ENCODE measurements at regions not wholly inside any gene's neighbourhood (a gene's known extent, or its start where the extent isn't known, plus 50 kb on each side); places are given as distances from the start of the nearest gene placed in this dataset.
"Not testable (repeated sequence)": the region's sequence is repeated elsewhere in the genome, so short reads cannot be mapped to it uniquely, and the experiment has no call there.

DNA sequence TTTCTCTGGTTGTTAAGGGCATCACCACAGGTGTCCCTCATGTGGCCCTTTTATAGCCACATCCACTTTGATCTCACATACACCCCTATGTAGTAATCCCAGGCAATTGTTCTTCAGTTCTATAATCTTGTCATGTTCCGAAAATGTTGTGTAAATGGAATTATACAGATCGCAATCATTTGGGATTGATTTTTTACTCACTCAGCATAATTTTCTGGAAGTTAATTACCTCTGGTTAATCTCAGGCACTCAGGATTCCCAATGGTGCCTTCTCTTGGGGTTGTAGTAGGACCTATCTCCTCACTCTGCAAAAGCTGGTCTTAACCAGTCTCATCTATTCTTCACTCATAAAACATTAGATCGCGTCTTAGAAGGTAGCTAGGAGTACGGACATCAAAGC is 1549.6 kb upstream of the DDX18 start:
- intact Hi-C loops (cut with DNase I, micrococcal nuclease), result no loop called here
- DNase-seq (no peak), ATAC-seq (no peak)

DNA sequence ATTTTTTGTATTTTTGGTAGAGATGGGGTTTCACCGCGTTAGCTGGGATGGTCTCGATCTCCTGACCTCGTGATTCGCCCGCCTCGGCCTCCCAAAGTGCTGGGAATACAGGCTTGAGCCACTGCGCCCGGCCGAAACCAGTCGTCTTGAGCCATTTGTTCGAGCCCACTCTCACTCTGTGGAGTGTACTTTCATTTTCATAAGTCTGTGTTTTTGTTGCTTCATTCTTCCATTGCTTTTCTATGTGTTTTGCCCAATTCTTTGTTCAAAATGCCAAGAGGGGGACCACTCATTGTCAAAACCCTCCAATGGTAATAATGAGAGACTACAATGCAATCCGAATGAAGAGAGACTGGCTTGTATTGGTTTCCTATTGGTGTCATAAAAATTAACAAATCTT is 1545.5 kb upstream of the DDX18 start:
- intact Hi-C loops (cut with DNase I, micrococcal nuclease), result no loop called here
- no peak for DNase-seq
- no peak for ATAC-seq

GRCh38 chr2:116304328-116304727 is 1510.2 kb upstream of the DDX18 start:
- ATAC-seq, result no peak
- intact Hi-C loops (cut with DNase I, micrococcal nuclease), result no loop called here
- no peak for DNase-seq

GRCh38 chr2:116317111-116317510 is 1497.4 kb upstream of the DDX18 start:
- no peak for DNase-seq
- no peak for ATAC-seq
- intact Hi-C loops (cut with DNase I, micrococcal nuclease), result no loop called here

DNA sequence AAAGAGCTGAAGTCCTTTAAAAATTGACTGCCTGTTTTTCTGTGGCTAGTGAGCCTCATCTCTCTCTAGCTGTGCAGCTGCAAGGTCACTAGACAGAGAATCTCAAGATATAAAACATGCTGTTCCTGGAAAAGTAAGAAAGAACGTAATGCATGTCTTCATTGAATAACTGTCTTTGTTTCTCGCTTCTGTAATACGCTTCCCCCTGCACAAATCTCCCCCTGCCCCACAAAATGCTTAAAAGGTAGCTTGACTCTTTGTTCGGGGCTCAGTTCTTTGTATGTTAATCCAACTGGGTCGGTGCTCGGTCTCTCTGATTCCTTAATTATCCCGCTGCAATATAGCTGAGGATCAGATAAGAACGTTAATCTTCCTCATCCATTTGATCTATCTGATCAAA is 1495.9 kb upstream of the DDX18 start:
- ATAC-seq; intact Hi-C loops (cut with DNase I, micrococcal nuclease); DNase-seq: not testable (repeated sequence)

- intact Hi-C loops (cut with DNase I, micrococcal nuclease), result no loop called here
- no peak for DNase-seq
- ATAC-seq, result no peak
Measured at GRCh38 chr2:116319001-116319400, 1495.5 kb upstream of the DDX18 start.

- ATAC-seq (no peak), DNase-seq (no peak)
- intact Hi-C loops (cut with DNase I, micrococcal nuclease), result no loop called here
Measured at GRCh38 chr2:116319935-116320334, 1494.6 kb upstream of the DDX18 start.

GRCh38 chr2:116329280-116329679 is 1485.2 kb upstream of the DDX18 start:
- intact Hi-C loops (cut with DNase I, micrococcal nuclease), result no loop called here
- no peak for ATAC-seq

DNA sequence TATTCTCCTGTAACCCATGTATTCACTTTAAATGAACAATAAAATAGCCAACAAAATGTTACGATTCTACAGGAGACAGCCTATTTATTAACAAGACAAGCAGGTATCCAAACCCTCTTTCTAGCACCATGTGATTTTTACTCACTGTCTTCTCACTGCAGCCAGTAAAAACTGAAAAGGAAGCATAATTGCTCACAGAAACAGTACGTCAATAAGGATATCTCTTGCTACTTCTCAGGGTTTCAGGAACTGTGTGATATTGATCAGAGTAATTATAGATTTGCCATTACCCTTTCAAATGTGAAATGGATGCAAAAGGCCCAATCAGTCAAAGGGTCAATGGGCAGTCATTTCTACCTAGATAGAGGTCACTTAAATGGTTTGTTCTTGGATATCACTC is 1473.8 kb upstream of the DDX18 start:
- DNase-seq, result no peak
- no peak for ATAC-seq
- intact Hi-C loops (cut with DNase I, micrococcal nuclease), result no loop called here

More at GRCh38 chr2:116329280-116329679, 1485.2 kb upstream of the DDX18 start:
- no peak for DNase-seq

DNA sequence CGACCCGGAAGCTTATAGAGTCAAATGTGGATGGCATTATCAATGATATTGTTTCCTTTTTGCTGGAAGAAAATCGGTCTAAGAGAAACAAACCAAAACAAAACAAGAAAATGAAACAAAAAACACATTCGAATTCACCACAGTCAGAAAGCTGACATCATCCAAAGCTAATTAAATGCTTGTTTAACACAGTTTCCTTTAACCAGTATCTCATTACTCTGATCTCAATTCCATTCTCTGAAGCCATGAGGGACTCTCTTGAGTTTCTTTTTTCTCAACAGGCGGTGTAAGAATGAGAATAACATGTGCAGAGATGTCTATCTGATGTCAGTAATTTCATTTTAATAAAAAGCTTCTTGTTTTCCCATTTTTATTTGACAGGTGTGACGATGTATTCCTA is 1448.3 kb upstream of the DDX18 start:
- intact Hi-C loops (cut with DNase I, micrococcal nuclease), result no loop called here
- DNase-seq, result no peak
- ATAC-seq, result no peak

DNA sequence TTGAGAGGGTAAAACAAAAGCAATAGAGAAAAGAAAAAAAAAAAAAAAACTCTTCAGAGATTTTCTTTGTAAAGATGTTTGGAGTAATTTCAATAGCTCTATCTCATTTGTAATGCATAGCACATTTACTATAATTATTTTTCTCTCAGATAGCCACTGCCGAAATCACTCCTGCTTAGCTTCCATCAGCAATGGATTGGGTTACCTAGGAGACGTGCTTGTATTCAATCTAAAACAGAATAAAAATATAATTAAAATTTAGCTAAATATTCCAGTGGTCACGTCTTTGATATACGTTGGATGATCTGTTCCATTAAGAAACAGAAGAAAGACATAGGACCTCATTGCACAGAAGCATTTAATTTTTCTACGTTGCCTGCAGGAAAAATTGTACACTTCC is 1435.7 kb upstream of the DDX18 start:
- no peak for ATAC-seq
- intact Hi-C loops (cut with DNase I, micrococcal nuclease), result no loop called here
- DNase-seq, result no peak

DNA sequence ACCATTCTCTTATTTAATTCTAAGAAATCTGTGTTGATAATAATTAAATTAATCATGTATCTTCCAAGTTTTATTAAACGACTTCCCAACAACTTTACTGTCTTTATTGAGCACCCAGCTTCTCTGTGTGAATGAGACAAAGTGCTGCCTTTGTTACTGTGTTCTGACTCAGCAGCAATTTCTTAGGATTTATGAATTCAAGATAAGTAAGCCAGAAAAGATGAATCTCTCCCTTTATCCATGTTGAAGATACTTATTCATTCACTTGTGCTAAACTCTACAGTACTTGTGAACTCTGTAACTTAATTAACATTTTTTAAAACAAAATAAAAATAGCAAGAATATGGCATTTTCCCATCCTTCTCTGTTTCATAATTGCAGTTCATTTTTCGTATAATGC is 1403.3 kb upstream of the DDX18 start:
- DNase-seq, result no peak
- ATAC-seq, result no peak
- intact Hi-C loops (cut with DNase I, micrococcal nuclease), result no loop called here

- no peak for ATAC-seq
- intact Hi-C loops (cut with DNase I, micrococcal nuclease), result no loop called here
Measured at GRCh38 chr2:116413659-116414058, 1400.8 kb upstream of the DDX18 start.

DNA sequence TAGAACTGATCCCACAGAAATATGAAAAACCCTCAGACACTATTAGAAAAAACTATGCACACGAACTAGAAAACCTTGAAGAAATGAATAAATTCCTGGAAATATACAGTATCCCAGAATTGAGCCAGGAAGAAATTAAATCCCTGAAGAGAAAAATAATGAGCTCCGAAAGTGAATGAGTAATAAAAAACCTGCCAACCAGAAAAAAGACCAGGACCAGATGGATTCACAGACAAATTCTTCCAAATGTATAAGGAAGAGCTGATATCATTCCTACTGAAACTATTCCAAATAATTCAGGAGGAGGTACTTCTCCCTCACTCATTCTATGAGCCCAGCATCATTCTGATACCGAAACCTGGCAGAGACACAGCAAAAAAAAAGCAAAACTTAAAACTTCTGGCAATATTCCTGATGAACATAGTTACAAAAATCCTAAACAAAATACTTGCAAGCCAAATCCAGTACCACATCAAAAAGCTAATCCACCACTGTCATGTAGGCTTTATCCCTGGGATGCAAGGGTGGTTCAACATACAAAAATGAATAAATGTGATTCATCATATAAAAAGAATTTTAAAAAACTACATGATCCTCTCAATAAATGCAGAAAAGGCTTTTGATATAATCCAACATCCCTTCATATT is 1397.6 kb upstream of the DDX18 start:
- intact Hi-C loops (cut with DNase I, micrococcal nuclease), result no loop called here
- DNase-seq (no peak), ATAC-seq (no peak)

More at GRCh38 chr2:116413659-116414058, 1400.8 kb upstream of the DDX18 start:
- DNase-seq, result no peak

DNA sequence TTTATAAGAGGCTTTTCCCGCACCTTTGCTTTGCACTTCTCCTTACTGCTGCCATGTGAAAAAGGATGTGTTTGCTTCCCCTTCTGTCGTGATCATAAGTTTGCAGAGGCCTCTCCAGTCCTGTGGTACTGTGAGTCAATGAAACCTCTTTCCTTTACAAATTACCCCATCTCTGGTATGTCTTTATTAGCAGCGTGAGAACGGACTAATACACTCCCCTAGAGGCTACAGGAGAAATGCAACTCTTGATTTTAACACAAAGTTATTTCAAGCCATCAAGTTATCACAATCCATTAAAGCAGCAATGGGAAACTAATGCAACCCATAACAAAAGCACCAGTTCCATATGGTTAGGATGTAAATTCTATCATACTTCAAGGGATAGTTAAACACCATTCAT is 1378.8 kb upstream of the DDX18 start:
- ATAC-seq, result no peak
- no peak for DNase-seq
- intact Hi-C loops (cut with DNase I, micrococcal nuclease), result no loop called here

DNA sequence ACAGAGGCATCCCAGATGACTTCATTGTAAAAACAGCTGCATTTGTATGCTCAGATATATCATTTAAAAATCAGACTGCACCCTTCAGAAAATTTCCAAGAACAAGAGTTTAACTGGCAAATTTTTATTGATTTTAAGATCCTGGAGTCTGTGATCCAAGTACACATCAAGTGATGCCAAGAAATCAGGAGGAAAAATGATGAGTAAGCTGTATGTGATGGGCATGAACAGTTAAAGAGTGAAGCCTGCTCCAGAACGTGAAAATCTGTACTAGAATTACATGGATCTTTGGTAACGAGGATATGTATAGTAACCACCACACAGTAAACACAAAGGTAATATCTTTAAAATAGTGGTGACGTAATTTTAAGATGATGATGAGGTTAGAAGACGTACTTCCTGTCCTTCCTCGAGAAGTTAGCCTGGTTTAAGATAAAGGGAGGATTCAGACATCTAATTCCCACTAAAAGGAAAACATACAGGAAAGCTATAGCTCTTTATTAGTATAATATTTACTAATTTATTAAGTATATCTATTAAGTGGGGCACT is 1374.3 kb upstream of the DDX18 start:
- intact Hi-C loops (cut with DNase I, micrococcal nuclease), result no loop called here
- no peak for DNase-seq

DNA sequence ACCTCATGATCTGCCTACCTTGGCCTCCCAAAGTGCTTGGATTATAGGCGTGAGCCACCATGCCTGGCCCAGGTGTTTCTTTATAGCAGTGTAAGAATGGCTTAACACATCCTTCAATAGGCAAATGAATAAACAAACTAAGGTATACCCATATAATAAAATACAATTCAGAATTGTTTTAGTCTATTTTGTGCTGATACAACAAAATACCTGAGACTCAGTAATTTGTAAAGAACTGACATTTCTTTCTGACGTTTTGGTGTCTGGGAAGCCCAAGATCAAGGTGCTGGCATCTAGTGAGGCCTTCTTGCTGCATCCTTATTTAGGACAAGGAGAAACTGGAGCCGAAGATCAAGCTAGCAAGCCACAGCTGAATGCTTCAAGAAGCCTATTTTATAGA is 1372.1 kb upstream of the DDX18 start:
- intact Hi-C loops (cut with DNase I, micrococcal nuclease), result no loop called here
- ATAC-seq (no peak), DNase-seq (no peak)

More for the DNA sequence above, 1374.3 kb upstream of the DDX18 start:
- no peak for ATAC-seq

- intact Hi-C loops (cut with DNase I, micrococcal nuclease), result no loop called here
- no peak for DNase-seq
- no peak for ATAC-seq
Measured at GRCh38 chr2:116444256-116444872, 1370.1 kb upstream of the DDX18 start.

- ATAC-seq (no peak), DNase-seq (no peak)
- intact Hi-C loops (cut with DNase I, micrococcal nuclease), result no loop called here
Measured at GRCh38 chr2:116450990-116451389, 1363.5 kb upstream of the DDX18 start.

- no peak for DNase-seq
- no peak for ATAC-seq
- intact Hi-C loops (cut with DNase I, micrococcal nuclease), result no loop called here
Measured at GRCh38 chr2:116452651-116453050, 1361.8 kb upstream of the DDX18 start.

DNA sequence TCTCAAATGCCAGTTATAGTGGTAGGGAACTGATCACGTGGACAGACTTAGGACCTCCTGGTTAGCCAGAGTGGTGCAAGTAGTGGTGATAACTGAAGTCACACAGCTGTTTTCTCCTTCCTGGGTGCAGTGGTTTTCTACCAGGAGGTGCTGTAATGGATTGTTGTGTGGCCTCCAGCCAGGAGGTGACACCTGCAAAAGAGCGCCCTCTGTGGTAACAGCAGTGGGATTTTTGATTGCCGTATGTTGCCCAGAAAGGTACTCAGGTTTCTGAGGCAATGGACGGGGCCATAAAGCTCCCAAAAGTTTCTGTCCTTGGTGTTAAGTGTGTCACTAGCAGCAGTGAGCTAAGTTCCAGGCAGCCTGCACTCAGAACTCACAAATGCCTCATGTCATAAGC is 1358.1 kb upstream of the DDX18 start:
- ATAC-seq, result no peak
- intact Hi-C loops (cut with DNase I, micrococcal nuclease), result no loop called here
- DNase-seq, result no peak
